GM18502 (cell line): ENCODE measurements at regions not wholly inside any gene's neighbourhood (a gene's known extent, or its start where the extent isn't known, plus 50 kb on each side); places are given as distances from the start of the nearest gene placed in this dataset.
"Not testable (repeated sequence)": the region's sequence is repeated elsewhere in the genome, so short reads cannot be mapped to it uniquely, and the experiment has no call there.

Experiments used
- ATAC-seq: cut with Tn5 transposase; IDR thresholded peaks from one replicate; pipeline ENCODE4 v1.9.1; 2021; ENCODE audit warnings: mild to moderate bottlenecking; ENCODE audit not compliant: unreplicated experiment, poor library complexity

- no peak for ATAC-seq
Measured at GRCh38 chr2:147174824-147175254, 670.0 kb upstream of the ACVR2A start.

- ATAC-seq, result no peak
Measured at GRCh38 chr2:147173798-147174197, 671.0 kb upstream of the ACVR2A start.

- ATAC-seq, result no peak
Measured at GRCh38 chr2:147173189-147173581, 671.6 kb upstream of the ACVR2A start.

GRCh38 chr2:147172493-147173188 lies 672.2 kb upstream of the ACVR2A start:
- no peak for ATAC-seq

- ATAC-seq, result no peak
Measured at GRCh38 chr2:147171941-147172340, 672.9 kb upstream of the ACVR2A start.

- no peak for ATAC-seq
Measured at GRCh38 chr2:147170932-147171331, 673.9 kb upstream of the ACVR2A start.

- ATAC-seq, result no peak
Measured at GRCh38 chr2:147165697-147166382, 679.0 kb upstream of the ACVR2A start.

- no peak for ATAC-seq
Measured at GRCh38 chr2:147164563-147164962, 680.3 kb upstream of the ACVR2A start.

GRCh38 chr2:147161746-147162145 lies 683.1 kb upstream of the ACVR2A start:
- ATAC-seq, result no peak

GRCh38 chr2:147156970-147157369 lies 687.9 kb upstream of the ACVR2A start:
- no peak for ATAC-seq

GRCh38 chr2:147150241-147150635 lies 694.6 kb upstream of the ACVR2A start:
- no peak for ATAC-seq

- no peak for ATAC-seq
Measured at GRCh38 chr2:147149575-147150240, 695.1 kb upstream of the ACVR2A start.

GRCh38 chr2:147147802-147148201 lies 697.0 kb upstream of the ACVR2A start:
- ATAC-seq, result no peak

GRCh38 chr2:147141930-147142329 lies 702.9 kb upstream of the ACVR2A start:
- no peak for ATAC-seq

GRCh38 chr2:147139732-147140131 lies 705.1 kb upstream of the ACVR2A start:
- not testable (repeated sequence) for ATAC-seq

- no peak for ATAC-seq
Measured at GRCh38 chr2:147137711-147138110, 707.1 kb upstream of the ACVR2A start.

GRCh38 chr2:147135376-147135775 lies 709.5 kb upstream of the ACVR2A start:
- no peak for ATAC-seq

- ATAC-seq, result no peak
Measured at GRCh38 chr2:147133286-147133908, 711.4 kb upstream of the ACVR2A start.

GRCh38 chr2:147125145-147125544 lies 719.7 kb upstream of the ACVR2A start:
- no peak for ATAC-seq

- ATAC-seq, result no peak
Measured at GRCh38 chr2:147122944-147123343, 721.9 kb upstream of the ACVR2A start.

GRCh38 chr2:147110962-147111361 lies 733.9 kb upstream of the ACVR2A start:
- no peak for ATAC-seq
